NCI-H1436 treated with DMSO at 0.1 percent for 48 hours (cell line): ENCODE measurements at regions not wholly inside any gene's neighbourhood (a gene's known extent, or its start where the extent isn't known, plus 50 kb on each side); places are given as distances from the start of the nearest gene placed in this dataset.
"Not testable (repeated sequence)": the region's sequence is repeated elsewhere in the genome, so short reads cannot be mapped to it uniquely, and the experiment has no call there.

Experiments
- DNase-seq: peaks from one replicate; lab custom pipeline; 2025; lab: John Stamatoyannopoulos, UW

GRCh38 chr19:13712767-13713201, 51.5 kb upstream of the MRI1 start:
- no peak for DNase-seq

DNA sequence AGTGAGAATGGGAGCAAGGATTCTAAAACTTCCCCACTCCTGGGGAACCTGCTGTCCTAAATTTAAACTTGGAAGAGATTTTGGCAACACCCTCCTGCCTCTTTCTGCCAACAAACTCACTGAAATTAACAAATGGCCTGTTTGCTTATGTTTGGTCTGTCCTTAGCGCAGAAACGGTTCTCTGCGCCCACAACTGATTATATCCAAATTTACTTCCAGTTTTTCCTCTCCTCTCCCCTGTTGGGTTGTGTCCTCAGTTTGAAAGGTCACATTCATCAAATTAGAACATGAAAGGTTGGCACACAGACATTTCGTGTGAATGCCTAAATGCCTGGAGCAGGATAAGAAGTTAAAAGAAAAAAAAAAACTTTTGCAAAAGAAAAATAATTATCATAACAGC, 56.4 kb upstream of the MRI1 start:
- no peak for DNase-seq

GRCh38 chr19:13705928-13706447, 58.3 kb upstream of the MRI1 start:
- DNase-seq = no peak

- DNase-seq = no peak
Observed at GRCh38 chr19:13705201-13705600, 59.1 kb upstream of the MRI1 start.

- no peak for DNase-seq
Observed at GRCh38 chr19:13701624-13702023, 62.7 kb upstream of the MRI1 start.

GRCh38 chr19:13700621-13701020, 63.7 kb upstream of the MRI1 start:
- DNase-seq = peak; percentile 36

DNA sequence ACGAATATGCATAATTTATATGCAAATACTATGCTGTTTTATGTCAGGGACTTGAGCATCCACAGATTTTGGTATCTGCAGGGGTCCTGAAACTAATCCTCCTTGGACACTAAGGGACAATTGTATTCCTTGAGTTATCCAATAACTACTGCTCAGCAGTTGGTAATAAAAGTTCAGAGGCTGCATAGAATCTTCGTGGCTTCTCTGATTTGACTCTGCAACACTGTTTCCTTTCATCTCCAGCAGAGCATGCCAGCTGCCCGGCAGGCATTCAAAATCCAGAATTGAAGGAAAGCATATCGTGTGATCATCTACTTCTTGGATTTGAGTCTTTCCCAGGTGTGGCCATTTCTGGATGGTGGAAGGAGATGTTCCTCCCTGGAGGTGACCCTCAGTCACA, 64.5 kb upstream of the MRI1 start:
- DNase-seq = no peak

DNA sequence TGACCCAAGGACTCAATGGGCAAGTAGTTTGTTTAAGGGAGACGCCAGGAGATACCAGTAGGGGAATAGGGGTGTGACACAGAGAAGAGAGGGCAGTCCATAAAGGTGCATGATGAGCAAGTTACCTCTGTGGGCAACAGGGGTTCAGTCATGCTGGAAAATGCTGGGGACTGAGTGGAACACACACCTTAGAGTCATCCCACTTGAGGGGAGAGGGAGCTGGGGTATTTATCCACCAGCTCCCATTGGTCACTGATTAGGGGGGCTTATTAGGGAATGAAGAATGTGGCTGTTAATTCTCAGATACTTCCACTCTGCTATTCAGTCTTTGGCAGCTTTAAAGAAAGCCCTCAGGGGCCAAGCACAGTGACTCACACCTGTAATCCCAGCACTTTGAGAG, 67.5 kb upstream of the MRI1 start:
- DNase-seq = no peak

DNA sequence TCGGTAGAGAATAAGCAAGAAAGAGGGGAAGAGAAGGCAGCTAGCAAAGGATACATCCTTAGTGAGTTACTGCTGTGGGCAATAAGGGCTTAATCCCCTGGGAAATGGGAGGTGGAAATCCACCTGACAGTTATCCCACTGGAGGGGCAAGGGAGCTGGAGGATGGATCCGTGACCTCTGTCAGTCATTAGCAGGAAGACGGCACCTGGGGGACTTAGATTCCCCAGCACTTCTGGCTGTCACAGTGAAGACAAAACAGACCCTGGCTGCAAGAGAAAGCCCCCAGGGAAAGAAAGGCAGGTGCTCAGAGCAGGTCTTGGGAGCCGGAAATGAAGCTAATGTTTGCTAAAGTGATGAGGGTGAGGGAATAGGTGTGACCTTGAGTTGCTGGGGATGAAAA, 70.4 kb upstream of the MRI1 start:
- DNase-seq = peak; percentile 93

DNA sequence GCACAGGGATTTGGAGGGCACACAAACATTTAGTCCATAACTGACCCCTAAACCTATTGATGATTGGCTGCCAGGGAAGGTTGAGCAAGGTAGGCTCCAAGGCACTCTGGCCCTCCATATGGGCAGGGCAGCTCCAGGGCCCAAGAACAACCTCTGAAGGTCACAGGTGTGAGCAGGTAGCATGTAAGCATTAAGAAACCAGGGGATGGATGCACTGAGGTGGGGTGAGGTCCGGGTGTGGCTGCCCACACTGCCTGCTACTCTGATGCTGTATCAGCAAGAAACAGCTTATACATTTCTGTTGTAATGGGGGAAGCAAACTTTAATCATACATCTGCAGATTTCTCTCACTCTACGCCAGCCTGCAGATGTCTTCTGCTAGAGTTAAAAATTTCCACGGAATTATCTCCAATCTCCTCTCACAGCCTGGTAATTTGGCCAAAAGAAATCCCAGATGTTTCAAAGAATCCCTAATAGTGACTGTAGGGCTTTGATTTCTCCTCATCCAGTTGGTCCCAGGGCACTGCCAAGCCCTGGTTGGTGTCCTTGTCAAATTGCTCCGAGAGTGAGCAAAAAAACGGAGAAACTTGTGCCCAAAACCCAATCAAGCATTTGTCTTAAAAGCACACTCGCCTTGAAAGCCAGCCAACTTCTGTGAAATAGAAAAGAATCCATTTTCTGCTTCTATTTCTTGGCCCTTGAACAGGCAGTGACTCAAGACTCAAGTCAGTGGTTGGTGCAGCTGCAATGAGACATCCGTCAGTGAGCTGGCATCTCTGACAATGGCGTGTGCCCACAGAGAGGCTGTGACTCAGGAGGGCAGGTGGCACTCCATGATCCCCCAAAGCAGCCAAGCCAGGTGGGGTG, 72.5 kb upstream of the MRI1 start:
- DNase-seq = no peak

DNA sequence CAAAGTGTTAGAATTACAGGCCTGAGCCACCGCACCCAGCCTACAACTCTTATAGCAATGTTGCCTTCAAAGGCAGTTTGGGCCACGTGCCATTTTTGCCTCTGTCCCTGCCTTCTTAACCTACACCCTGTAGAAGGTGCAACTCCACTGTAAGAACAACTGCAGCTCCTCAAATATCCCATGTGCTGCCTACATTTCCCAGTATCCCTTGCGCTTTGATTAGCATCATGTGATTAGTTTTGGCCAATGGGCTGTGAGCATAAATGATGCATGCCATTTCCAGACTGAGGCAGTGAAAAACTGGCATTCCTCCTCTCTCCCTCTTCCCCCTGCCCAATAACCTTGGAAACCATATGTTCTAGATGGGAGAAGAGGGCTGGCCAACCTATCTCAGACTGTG, 75.2 kb upstream of the MRI1 start:
- no peak for DNase-seq

GRCh38 chr19:13684021-13684420, 80.3 kb upstream of the MRI1 start:
- DNase-seq = no peak

- DNase-seq = no peak
Observed at GRCh38 chr19:13681509-13681908, 82.8 kb upstream of the MRI1 start.

DNA sequence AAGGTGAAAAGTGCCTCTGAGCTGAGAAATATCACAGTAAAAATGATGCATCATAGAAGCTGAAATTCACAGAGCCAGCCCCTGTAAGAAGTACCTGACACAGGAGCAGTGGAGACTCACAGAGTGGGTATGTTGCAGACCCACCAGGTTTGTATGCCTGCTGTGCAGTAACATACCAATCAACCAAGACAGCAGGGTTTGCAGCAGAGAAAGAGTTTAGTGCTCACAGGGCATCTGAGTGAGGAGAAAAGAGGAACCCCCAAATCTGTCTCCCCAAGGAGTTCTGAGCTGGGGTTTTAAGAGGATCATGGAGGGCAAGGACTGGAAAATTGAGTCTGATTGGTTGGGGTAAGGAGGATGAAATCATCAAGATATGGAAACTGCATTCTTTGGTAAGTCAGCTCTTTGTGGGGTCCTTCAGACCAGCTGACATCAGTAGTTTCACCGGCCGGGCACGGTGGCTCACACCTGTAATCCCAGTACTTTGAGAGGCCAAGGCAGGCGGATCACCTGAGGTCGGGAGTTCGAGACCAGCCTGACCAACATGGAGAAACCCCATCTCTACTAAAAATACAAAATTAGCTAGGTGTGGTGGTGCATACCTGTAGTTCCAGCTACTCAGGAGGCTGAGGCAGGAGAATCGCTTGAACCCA, 83.5 kb upstream of the MRI1 start:
- DNase-seq = not testable (repeated sequence)

DNA sequence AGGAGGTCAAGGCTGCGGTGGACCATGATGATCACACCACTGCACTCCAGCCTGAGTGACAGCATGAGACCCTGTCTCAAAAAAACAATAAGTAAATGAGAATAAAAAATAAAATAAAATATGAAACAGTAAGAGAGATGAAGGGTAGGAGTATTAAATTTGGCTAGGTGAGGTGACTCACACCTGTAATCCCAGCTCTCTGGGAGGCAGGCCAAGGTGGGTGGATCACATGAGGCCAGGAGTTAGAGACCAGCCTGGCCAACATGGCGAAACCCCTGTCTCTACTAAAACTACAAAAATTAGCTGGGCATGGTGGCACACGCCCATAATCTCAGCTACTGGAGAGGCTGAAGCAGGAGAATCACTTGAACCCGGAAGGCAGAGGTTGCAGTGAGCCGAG, 87.4 kb upstream of the MRI1 start:
- DNase-seq = not testable (repeated sequence)

DNA sequence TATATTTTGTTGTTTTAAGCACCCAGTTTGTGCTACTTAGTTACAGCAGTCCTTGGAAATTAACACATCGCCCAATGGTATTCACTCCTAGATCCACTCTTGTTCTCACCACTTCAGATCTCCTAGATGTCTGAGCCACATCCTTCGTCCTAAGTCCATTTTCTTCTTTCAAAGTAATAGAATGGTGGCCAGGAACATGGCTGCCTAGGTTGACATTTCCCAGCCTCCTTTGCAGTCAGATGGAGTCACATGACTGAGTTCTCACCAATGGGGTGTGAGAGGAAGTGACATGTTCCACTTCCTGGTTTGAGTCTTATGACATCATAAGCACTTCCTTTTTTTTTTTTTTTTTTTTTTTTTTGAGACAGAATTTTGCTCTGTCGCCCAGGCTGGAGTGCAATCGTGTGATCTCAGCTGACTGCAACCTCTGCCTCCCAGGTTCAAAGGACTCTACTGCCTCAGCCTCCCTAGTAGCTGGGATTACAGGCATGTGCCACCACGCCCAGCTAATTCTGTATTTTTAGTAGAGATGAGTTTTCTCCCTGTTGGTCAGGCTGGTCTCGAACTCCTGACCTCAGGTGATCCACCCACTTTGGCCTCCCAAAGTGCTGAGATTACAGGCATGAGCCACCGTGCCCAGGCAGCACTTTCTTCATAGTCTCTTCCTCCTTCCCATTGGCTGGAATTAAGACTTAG, 91.7 kb upstream of the MRI1 start:
- not testable (repeated sequence) for DNase-seq

DNA sequence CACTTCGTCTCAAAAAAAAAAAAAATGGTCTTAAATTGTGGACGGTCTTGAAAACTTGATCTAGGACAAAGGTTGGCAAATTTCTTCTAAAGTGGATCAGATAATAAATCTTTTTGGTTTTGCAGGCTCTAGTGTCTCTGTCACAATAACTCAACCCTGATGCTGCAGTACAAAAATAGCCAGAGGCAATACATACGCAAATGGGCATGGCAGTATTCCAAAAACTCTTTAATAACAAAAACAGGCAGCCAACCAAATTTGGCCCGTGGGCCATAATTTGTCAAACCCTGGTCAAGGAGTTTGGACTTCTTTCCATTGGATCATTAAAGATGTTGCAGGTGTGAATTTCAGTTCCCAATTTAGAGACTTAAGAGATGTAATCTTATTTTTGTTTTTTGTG, 93.5 kb upstream of the MRI1 start:
- peak; percentile 36 for DNase-seq

- peak; percentile 45 for DNase-seq
Observed at GRCh38 chr19:13669780-13670355, 94.5 kb upstream of the MRI1 start.

DNA sequence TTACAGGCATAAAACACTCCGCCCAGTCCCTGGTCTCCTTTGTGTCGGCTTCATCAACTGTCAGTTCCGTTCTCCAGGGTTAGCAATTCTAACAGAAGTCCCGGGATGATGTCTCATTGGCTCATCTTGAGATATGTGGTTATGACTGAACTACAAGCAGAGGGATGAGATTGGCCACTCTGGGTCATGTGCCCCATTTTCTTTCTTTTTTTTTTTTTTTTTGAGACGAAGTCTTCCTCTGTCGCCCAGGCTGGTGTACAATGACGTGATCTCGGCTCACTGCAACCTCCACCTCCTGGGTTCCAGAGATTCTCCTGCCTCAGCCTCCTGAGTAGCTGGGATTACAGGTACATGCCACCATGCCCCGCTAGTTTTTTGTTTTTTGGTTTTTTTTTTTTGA, 95.4 kb upstream of the MRI1 start:
- DNase-seq = no peak

GRCh38 chr19:13666165-13666564, 98.2 kb upstream of the MRI1 start:
- no peak for DNase-seq

DNA sequence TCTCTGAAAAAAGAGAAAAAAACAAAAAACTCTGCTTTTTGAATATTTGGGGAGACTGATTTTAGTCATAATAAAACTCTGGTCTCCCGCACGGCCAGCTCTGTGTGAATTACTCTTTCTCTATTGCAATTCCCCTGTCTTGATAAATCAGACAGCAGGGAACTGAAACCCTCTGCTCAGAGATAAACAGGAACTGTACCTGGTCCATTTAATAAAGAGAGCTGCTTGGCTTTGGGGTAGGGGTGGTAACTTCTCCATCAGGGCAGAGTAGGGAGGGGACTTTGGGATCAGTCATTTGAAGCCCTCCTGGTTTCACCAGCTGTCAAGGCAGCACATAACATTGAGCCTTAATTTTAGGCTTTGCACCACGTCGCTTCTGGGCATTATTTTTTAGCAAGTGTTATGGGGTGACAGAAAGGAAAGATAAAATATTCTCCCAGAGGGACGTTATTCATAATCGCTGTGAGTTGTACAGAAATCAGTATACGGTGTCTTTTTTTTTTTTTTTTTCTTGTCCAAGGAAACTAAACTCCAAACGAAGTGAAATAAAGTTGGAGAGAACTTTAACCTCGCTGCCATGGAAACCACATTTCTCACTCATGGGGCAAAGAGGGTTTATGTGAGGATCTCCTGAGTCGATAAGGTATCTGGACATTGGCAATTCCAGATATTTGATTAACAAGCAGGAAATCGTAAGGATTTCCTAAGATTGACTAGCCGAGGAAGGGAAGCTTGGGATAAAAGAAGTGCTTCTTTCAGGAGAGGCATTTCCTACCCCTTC, 99.0 kb upstream of the MRI1 start:
- no peak for DNase-seq
